Caki2 (cell line): ENCODE measurements at regions not wholly inside any gene's neighbourhood (a gene's known extent, or its start where the extent isn't known, plus 50 kb on each side); places are given as distances from the start of the nearest gene placed in this dataset.
"Not testable (repeated sequence)": the region's sequence is repeated elsewhere in the genome, so short reads cannot be mapped to it uniquely, and the experiment has no call there.

Experiments used
- DNase-seq: peaks from one replicate; pipeline ENCODE4 v3.0.0-alpha.2; 2015; ENCODE audit warnings: low read depth
- in situ Hi-C: cut with HindIII; loops from 2 replicates; pipeline ENCODE4 v1.10.0; 2016; ENCODE audit warnings: low sequenced_read_pairs, low pct_unique_long_range_greater_than_20kb, mixed read lengths

DNA sequence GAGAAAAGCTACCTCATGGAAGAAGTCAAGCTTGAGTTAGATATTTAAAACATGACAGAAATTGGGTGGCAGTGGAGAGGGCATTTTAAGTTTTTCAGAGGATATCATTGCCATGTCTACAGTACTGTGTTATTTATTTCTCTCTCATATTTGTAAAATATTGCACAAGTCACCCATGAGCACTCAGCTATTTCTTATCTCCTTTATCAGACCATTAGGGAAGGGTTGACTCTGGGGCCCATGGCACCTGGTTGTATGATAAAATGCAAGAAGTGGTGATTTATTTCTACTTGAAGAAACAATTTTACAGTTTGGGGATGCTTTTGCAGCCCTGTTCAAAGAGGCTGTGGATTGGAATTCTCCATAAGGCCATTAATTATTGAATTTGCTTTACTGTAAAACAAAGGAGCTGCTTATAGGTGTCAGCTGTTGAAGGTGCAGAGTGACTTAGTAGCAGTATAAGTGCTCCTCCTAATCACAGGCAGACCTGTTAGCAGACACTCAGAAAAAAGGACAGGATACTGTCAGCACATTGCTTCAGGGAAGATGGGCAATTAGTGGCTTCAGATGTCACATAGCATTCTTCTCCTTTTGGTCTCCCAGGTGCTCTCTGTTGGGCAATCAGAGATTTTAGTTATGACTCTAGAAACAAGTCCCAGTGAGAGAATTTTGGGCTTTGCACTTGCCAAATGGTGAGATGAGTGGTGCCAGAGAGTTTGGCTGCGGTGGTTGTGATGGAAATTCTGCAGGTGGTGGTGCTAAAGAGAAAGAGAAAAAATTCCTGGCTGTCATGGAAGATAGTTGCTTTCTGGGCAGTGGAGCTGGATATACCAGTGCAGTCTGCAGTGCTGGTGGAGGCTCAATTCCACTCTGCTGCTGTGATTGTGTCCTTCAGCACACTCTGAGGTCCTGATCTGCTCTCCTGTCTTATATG, 129.7 kb upstream of the ROPN1 start:
- in situ Hi-C loops, result no loop called here
- no peak for DNase-seq

DNA sequence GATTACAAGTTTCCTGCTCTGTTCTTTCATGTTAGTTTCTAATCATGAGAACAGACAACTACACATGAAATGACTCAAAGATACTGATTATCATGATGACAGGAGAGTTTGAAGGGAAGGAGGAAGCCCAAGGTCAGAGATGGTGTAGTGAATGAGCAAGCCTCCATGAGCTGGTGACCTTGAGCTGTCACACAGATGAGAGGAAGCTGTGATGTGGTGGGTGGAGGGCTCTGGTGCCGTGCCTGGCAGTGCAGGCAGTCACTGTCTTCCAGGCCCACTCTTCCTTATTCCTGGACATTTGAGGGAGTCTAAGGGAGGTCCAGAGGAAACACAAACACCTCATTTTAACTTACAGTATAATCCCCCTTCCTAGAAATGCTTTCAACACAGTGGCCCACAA, 133.4 kb upstream of the ROPN1 start:
- in situ Hi-C loops, result no loop called here

DNA sequence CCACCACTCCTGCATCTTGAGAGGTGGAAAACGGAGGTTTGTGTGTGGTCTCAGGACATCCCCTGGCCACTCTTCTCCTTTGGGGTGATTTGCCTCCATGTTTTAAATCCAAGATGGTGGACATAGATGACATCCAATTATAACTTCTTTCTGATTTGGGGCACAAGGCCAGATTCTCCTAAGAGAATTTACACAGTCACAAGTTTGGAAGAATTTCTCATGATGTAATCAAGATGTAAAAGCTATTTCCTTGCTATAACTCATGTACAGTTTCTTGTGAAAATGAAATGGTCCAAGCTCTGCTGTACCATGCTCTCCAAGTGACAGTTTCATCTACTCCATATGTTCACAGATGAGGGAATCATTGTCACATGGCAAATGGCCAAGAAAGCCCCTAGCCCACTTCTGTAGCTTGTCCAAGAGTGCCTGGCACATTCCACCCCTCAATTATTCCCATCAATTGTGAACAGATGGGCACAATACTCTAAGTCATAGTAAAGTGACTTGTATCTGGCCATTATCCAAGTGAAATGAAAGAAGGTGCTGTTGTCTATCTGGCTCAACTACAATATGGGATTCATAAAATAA, 134.6 kb upstream of the ROPN1 start:
- no peak for DNase-seq

More for the DNA sequence above, 133.4 kb upstream of the ROPN1 start:
- DNase-seq, result no peak

DNA sequence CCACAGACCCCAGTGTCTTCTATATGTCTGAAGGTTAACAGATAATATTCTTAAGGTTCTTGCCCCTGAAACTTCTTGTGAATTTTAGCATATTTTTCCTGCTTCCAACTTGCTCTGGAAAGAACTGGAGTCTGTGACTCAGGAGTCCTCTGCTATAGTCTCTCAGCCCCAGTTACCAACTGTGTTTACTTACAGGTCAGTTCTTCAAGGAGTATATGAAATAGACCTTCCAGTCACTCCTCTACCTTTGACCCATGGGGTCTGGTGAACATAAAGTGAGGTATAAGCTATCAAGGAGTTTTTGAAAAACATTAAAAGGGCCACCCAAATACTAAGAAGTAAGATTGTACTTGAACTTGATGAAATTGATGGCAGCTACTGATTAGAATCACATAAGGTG, 139.2 kb upstream of the ROPN1 start:
- in situ Hi-C loops, result no loop called here
- no peak for DNase-seq

More for the DNA sequence above, 134.6 kb upstream of the ROPN1 start:
- in situ Hi-C loops, result no loop called here

DNA sequence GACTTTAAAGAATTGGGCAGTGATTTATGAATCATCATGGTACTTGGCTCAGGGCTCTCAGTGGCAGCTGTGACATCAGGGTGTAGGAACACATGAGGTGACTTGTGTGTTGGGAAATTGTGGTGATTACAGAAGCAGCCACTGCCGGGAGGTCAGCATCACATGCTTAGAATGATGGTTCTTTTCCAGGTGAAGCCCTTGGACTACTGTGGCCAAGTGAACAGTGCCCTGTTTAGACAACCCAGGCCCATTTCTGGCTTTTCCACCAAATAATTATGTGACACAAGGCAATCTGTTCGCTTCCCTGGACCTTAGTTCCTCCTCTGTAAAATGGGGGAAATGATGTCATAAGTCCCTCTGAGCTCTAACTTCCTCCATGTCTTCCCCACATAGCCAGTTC, 139.7 kb upstream of the ROPN1 start:
- no peak for DNase-seq
- in situ Hi-C loops, result no loop called here

DNA sequence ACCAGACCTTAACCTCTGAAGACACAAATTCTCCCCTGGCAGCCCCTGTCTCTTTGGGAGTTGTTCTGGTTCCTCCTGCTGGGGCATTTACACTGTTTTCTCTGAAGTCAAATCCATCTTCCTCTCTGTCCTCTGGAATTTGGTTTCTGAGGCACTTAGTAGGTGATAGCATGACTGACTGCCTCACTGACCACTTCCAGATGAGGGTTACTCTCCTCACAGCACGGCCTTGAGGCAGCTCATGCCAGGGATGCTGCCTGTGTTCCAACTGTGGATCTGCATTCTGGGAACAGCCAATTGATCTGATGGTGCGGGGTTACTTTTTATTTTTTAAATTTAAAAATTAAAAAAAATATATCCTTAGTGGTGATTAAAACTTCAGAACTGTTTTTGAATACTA, 140.9 kb upstream of the ROPN1 start:
- in situ Hi-C loops, result no loop called here
- no peak for DNase-seq

DNA sequence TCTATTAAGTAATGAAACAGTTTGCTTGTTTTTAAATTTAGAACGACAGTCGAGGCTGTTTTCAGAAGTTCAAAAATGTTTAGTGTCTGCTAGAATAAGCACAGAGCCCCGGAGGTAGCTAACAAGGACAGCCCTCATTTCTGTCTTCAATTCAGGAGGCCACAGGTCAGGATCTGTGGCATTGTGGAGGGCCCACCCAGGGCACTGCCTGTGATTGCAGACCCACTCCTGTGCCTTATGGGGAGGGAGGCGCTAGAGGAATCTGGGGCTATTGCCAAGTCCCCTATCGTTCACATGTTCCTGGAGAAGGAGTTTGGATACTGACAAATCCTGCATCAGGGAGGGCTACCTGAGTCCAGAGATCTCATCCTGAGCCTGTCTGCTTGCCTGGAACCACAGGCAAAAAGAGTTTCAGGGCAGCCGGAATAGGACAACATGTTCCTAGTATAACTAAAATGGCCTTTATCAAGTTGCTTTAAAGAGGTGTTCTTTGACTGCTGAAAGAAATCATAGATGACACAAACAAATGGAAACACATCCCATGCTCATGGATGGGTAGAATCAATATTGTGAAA, 141.5 kb upstream of the ROPN1 start:
- in situ Hi-C loops, result no loop called here
- DNase-seq, result no peak

DNA sequence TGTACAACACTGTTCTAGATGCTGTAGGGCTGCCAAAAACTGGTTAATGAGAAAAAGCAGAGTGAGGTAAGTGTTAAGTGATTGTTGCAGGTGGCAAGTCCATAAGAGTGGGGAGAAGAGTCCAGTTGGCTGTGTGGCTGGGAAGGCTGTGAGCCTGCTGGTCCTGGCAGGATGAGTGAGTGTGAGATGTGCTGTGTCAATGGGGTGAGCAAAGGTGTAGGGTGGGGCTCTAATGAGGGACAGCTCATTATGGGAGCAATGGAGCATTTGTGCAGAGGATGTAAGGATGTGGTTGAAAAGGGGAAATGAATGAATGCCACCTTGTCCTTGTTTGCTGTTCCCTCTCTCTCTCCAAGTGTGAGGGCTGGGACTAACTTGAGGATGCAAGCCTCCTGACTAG, 145.3 kb upstream of the ROPN1 start:
- DNase-seq, result peak; percentile 5
- in situ Hi-C loops, result no loop called here

DNA sequence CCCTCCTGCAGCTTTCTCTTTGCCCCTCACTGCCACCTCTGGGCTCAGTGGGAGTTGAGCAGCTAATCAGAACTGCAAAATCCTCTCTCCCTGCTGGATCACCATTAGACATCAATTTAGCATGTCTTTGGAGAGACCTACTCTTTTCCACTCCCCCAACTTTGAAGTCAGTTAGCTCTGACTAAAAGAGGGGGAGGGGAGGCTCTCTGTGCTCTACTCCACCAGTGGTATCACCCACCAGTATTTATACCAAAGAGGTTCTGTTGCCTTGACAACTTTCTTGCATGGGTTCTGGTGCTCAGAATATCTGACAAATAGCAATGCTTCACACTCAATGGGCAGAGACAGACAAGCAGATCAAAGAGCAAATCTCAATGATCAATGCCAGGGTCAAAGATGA, 146.2 kb upstream of the ROPN1 start:
- in situ Hi-C loops, result no loop called here

DNA sequence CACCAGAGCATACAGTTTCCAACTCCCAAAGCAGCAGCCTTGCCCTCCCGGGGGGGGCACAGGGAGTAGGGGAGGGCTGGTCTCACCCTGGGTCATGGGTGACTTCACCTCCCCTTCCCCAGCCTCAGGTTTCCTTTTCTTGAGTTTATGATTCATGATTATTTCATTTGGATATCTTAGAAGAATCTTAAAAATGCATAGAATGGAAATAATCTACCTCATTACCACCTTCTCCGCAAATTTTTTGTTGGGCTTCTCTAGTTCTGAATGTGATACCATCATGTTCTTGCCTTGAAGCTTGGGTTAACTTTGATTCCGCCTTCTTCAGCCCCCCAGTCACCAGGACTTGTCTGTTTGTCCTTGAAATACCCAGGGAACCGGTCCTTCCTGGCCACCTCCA, 148.8 kb upstream of the ROPN1 start:
- in situ Hi-C loops, result no loop called here
- no peak for DNase-seq

More for the DNA sequence above, 146.2 kb upstream of the ROPN1 start:
- DNase-seq, result no peak

DNA sequence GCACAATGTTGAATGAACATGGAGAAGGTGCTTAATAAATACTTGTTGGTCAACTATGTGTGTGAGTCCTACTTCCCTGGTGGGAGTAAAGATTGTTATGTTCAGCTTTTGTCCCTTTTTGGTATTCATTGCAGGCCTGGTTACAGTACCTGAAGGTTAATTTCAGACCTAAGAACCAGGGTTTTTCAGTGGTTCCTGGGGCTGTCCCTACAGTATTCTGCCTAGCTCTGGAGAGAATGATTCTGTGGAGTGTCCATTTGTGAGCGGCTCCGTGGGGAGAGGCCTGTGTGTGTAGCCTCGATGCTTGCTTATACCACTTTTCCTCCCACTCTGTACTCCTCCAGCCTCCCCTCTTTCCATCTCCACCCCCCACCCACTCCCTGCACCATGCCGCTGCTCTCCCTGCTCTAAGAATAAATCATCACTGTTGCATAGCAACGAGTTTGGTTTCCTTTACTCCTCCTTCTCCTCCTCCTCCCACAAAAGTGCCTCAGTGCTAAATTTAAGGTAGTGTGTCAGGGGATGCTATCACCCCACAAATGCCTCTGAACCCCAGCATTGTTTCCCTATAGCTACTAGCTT, 150.6 kb upstream of the ROPN1 start:
- no peak for DNase-seq
- in situ Hi-C loops, result no loop called here

DNA sequence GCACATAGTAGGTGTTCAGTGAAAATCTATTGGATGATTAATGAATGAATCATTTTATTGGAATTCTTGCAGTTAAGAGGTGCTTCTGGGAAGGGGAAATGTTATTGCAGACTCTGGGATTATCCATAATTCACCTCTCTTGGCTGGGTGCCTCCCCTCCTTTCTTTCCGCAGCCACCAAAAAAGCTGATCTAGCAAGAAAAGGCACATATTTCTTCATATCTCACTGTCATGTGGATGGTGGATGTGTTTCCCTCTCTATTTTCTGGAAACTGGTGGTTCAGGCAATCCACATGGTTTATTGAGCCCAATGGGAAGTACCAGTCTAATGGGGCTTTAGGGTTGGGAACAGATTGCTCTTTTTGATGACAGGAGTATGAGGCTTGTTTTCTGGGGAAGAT, 151.1 kb upstream of the ROPN1 start:
- in situ Hi-C loops, result no loop called here
- no peak for DNase-seq

DNA sequence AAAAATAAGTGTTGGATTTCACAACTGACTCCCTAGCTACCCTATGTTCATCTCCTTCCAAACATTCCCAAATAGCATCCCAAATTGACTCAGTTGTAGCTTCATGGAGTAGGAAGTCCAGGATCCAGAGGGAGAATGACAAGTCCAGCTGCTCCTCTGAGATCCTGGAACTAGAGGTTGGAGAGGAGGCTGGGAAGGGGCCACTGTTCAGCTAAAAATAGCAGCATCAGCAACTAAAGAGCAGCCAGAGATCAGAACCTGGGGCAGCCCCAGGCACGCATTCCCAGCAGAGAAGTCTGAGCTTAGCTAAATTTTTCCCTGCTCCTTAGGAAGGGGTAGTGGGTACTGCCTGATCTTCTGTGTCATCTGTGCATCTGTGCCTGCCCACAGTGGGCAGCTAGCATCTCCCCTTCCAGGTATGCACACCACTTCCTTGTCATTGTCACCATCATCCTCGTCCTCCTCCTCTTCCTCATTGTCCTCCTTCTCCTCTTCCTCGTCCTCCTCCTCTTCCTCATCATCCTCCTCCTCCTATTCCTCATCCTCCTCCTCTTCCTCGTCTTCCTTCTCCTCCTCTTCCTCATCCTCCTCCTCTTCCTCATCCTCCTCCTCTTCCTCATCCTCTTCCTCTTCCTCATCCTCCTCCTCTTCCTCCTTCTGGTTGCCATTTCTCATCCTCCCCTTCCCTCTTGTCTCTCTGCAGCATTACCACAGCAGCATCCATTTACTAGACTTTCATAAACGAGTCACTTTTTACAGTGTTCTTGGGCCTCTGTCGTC, 152.3 kb upstream of the ROPN1 start:
- no peak for DNase-seq
- in situ Hi-C loops, result no loop called here

DNA sequence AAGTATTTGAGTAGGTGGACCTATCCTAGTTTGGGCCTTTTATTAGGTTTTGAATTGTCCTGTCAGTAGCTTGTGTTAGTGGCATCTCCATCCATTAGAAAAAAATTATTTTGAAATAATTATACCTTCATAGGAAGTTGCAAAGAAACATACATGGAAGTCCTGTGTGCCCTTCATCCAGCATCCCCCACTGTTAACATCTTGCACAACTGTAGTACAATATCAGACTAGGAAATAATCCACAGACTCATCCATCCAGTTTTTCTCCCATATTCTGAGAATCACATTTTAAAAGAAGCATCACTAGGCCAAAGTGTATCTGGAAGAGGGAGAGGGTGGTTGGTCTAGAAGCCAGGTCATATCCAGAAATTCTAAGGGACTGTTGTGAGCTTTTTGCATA, 155.5 kb upstream of the ROPN1 start:
- no peak for DNase-seq
- in situ Hi-C loops, result no loop called here

DNA sequence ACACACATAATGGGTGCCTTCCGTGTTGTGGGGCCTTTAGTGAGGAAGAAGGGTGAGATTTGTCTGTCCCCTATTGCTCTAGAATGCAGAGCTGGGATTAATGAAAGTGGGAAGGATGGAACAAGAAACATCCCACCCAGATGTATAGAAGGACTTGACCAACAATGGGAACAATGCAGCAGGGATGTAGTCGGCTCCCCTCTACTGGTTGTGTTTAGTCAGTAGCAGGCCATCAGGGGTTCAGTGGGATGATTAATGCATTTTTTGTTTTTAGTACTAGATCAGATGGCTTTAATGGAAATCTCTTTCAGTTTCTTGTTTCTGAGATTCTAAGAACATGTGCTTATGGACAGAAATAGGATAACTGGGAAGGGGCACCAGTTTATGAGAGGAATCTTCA, 156.0 kb upstream of the ROPN1 start:
- DNase-seq, result no peak
- in situ Hi-C loops, result no loop called here

DNA sequence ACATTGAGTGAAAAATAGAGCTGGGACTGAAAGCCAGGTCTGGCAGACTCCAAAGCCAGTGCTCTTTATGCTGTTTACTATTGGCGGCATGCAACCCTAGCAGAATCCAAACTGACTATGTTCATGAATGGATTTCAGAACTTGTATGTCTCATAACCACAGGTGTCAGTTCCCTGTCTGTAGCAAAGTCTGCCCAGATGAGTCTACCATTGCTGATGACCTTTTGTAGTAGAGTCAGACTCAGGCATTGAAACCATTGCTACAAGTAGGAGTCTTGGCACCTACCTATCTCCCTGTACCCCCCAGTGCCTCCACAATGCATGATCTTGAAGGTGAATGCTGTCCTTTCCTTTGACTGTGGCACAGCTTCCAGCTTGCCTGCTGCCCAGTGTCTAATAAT, 157.2 kb upstream of the ROPN1 start:
- in situ Hi-C loops, result no loop called here
- DNase-seq, result no peak

DNA sequence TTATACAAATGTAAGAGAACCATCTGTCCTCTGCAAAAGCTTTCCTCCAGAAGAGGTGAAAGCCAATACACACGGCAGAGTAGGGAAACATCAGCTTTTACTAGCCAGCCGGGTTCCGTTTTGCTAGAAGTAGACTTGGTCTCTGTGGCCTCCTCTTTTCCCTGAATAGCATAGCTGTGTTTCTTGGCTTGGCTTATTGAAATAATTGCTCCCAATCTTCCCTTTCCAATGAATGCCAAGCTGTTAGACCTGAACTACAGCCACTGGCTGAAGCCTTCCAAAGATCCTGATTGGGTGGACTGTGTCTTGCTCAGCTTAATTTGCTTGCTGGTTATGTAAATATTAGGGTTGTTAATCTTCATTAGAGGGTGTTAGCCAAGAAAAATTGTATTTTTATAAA, 157.8 kb upstream of the ROPN1 start:
- DNase-seq, result no peak
- in situ Hi-C loops, result no loop called here

DNA sequence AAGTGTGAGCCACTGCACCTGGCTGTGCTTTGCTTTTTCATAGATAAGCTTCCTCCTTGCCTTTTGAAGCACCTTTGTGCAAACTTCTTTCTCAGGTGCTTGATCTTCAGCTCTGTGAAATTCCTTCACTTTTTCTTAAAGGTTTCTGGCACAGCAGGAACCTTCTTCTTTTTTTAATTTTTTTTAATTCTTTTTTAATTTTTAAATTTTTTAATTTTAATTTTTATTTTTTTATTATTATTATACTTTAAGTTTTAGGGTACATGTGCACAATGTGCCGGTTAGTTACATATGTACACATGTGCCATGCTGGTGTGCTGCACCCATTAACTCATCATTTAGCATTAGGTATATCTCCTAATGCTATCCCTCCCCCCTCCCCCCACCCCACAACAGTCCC, 161.0 kb upstream of the ROPN1 start:
- in situ Hi-C loops, DNase-seq: not testable (repeated sequence)
